Gastroesophageal sphincter (tissue), 3 donors: ENCODE measurements at regions not wholly inside any gene's neighbourhood (a gene's known extent, or its start where the extent isn't known, plus 50 kb on each side); places are given as distances from the start of the nearest gene placed in this dataset.

ENCODE experiments used
- CTCF ChIP-seq, 4 experiments: fragments of 200-600 bp in 2 of 4; fragments of 450-650 bp in 2 of 4; sonication (generic) in 1 of 4; IDR thresholded peaks; one replicate each; pipeline ENCODE4 v1.5.1; 2017 to 2019; ENCODE audit warnings: antibody characterized with exemption in 4 of 4, mild to moderate bottlenecking in 2 of 4, moderate library complexity in 2 of 4
- POLR2AphosphoS5 ChIP-seq: sonication (generic); formaldehyde crosslinking; IDR thresholded peaks from one replicate; pipeline ENCODE4 v1.6.1; 2017; ENCODE audit warnings: antibody characterized with exemption

GRCh38 chr4:64796581-64796980 is 387.3 kb upstream of the TECRL start:
- TF ChIP-seq CTCF (IDR thresholded peaks at IDR 0.05) (no peak), POLR2AphosphoS5 (no peak)
